ENCODE measurements at regions not wholly inside any gene's neighbourhood (a gene's known extent, or its start where the extent isn't known, plus 50 kb on each side); places are given as distances from the start of the nearest gene placed in this dataset.
"Not testable (repeated sequence)": the region's sequence is repeated elsewhere in the genome, so short reads cannot be mapped to it uniquely, and the experiment has no call there.

GRCh38 chr13:76620036-76620435 is 266.2 kb downstream of the KCTD12 start:
- DNase-seq = no peak

GRCh38 chr13:76619631-76620030 is 266.6 kb downstream of the KCTD12 start:
- no peak for DNase-seq

- DNase-seq = no peak
These were observed 275.3 kb downstream of the KCTD12 start for GRCh38 chr13:76610819-76611415.

GRCh38 chr13:76609643-76610042 is 276.6 kb downstream of the KCTD12 start:
- DNase-seq = no peak

GRCh38 chr13:76607866-76608265 is 278.3 kb downstream of the KCTD12 start:
- DNase-seq = no peak

- peak in 1 of 2 donors; percentile 13 for DNase-seq
These were observed 286.1 kb downstream of the KCTD12 start for GRCh38 chr13:76600081-76600480.

GRCh38 chr13:76597868-76598267 is 288.3 kb downstream of the KCTD12 start:
- no peak for DNase-seq

GRCh38 chr13:76596216-76596615 is 290.0 kb downstream of the KCTD12 start:
- no peak for DNase-seq

GRCh38 chr13:76594435-76594834 is 291.8 kb downstream of the KCTD12 start:
- DNase-seq = no peak

- DNase-seq = no peak
These were observed 299.4 kb downstream of the KCTD12 start for GRCh38 chr13:76586842-76587241.

- DNase-seq = no peak
These were observed 306.5 kb downstream of the KCTD12 start for GRCh38 chr13:76579701-76580100.

- DNase-seq = not testable (repeated sequence)
These were observed 310.6 kb downstream of the KCTD12 start for GRCh38 chr13:76575634-76576033.

GRCh38 chr13:76570510-76570971 is 315.7 kb downstream of the KCTD12 start:
- no peak for DNase-seq

- no peak for DNase-seq
These were observed 329.6 kb downstream of the KCTD12 start for GRCh38 chr13:76556627-76557026.

- DNase-seq = no peak
These were observed 333.4 kb downstream of the KCTD12 start for GRCh38 chr13:76552807-76553206.

- peak; percentile 28 to 45 for DNase-seq
These were observed 334.0 kb downstream of the KCTD12 start for GRCh38 chr13:76552041-76552772.

GRCh38 chr13:76542176-76542575 is 344.0 kb downstream of the KCTD12 start:
- DNase-seq = no peak

- no peak for DNase-seq
These were observed 348.2 kb downstream of the KCTD12 start for GRCh38 chr13:76538004-76538403.

- DNase-seq = no peak
These were observed 353.0 kb downstream of the KCTD12 start for GRCh38 chr13:76533251-76533650.

- DNase-seq = no peak
These were observed 359.2 kb downstream of the KCTD12 start for GRCh38 chr13:76527041-76527440.

- no peak for DNase-seq
These were observed 362.4 kb downstream of the KCTD12 start for GRCh38 chr13:76523740-76524340.

- no peak for DNase-seq
These were observed 364.0 kb downstream of the KCTD12 start for GRCh38 chr13:76522083-76522755.

- no peak for DNase-seq
These were observed 366.5 kb downstream of the KCTD12 start for GRCh38 chr13:76519685-76520084.
